GM21423 (cell line): ENCODE measurements at regions not wholly inside any gene's neighbourhood (a gene's known extent, or its start where the extent isn't known, plus 50 kb on each side); places are given as distances from the start of the nearest gene placed in this dataset.

ENCODE experiments used
- ATAC-seq: cut with Tn5 transposase; IDR thresholded peaks from one replicate; pipeline ENCODE4 v1.9.1; 2021; ENCODE audit warnings: mild to moderate bottlenecking, moderate library complexity; ENCODE audit not compliant: unreplicated experiment

DNA sequence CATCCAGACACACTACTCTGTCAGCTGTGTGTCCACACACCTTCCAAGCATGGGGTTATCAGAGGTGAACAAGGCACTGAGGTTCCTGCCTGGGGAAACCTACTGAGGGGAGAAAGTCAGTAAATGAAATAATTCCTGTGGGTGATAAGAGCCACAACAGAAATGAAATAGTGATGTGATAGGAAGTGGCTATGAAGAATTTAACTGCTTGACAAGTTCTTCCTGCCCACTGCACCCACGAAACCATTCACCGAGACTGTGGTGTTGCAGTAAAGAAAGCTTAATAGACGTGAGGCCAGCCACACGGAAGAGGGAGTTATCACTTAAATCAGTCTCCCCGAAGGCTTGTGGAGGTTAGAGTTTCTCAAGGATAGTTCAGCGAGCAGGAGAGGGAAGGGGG lies 353.1 kb downstream of the UQCRFS1 start:
- no peak for ATAC-seq

DNA sequence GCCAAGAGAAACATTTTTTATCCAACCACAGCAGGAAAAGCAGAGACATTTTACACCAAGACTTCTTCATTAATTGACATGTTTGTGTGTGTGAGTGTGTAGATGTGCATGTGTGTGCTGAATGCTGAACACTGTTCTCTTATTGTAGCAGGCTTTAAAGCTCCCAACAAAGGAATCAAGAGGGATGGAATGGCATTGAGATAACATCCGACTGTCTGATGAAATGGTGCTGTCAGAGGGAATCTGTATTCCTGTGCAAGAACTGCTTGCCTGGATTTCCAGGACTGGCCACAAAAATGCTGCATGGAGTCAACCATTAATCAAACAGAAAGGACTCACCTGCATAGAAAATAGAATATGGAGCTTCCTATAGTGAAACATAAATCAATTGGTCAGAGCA lies 354.0 kb downstream of the UQCRFS1 start:
- no peak for ATAC-seq

DNA sequence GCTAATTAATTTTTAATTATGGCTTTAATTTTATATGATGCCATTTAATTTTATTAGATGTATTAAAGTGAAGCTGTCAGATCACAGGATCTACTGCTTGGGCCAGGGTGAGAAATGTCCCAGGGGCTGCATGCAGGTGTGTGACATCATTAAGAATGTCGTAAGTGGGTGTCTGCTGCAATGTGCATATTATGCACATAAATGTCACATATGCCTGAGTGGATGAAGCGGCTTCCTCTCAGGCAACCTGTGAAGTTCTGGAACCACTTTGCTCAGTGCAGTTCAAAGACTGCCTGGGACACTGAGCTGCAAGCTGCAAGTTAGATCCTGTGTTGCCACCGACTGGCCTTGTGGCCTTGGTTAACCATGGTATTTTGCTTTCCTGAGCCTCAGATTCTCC lies 355.0 kb downstream of the UQCRFS1 start:
- no peak for ATAC-seq

- ATAC-seq: no peak
Measured at GRCh38 chr19:28855216-28855615, 357.7 kb downstream of the UQCRFS1 start.

GRCh38 chr19:28847468-28847867 lies 365.5 kb downstream of the UQCRFS1 start:
- ATAC-seq: no peak

GRCh38 chr19:28846094-28846812 lies 366.7 kb downstream of the UQCRFS1 start:
- no peak for ATAC-seq

DNA sequence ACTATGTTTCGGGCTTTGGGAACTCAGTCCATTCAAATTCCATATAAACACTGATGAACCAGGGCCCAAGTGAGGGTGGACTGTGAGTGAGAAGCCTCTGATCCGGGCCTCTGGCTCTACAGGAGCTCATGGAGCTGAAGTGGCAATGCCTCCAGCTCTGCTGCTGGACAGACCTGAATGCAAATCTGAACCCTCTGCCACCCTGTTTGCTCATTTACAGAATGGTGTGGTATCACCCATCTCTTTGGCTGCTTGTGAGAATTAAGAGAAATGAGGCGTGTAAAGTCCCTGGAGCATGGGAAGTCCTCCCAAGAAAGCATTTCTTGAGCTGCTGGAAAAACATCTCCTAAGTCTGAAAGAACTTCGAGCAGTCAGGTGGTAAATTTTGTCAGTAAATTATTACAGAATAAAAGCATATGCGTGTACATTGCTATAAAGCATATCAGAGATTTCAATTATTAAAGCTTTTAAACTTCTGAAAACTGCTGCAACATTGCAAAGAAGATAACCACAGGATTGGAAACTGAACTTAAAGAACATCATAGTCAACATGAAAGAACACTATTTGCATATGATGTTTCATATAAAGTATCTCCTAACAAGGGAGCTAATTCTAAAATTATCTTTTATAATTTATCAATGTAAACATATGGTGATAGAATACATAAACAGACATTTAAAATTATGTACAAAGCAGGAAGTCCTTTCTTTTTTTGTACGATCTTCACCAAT lies 369.0 kb downstream of the UQCRFS1 start:
- ATAC-seq: no peak

DNA sequence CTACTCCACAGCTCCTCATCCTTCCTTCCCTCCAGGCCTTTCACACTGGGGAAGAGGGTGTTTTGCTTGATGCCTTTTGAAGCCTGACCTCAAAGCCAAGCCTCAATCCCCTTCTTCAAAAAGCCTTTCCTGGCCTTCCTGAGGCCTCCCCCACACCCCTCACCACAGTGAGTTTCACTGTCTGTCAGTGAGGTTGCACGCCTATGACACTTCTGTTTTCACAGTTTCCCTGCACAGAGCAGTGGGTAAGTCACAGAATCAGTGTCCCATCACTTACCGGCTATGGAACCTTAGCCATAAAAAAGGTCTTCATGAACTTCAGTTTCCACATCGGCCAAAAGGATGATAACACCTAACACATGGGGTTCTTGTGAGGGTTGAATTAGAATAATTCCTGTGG lies 371.4 kb downstream of the UQCRFS1 start:
- no peak for ATAC-seq

DNA sequence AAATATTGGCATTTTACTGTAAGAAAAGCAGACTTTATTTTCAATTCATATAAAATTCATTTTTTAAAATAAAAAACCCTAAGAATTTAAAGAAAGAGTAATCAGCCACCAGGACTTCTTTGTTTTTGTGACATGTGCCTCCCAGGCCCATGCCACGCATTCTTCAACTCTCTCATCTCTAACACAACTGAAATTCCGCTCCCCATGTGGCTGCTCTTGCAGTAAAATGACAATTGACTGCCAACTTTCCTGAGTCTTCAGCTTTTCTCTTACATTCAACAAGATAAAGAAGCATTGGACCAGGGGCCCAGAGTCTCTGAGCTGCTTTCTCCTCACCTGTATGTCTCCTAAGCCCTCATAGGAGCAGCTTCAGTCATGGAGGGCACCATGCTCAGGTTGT lies 372.1 kb downstream of the UQCRFS1 start:
- ATAC-seq: no peak

DNA sequence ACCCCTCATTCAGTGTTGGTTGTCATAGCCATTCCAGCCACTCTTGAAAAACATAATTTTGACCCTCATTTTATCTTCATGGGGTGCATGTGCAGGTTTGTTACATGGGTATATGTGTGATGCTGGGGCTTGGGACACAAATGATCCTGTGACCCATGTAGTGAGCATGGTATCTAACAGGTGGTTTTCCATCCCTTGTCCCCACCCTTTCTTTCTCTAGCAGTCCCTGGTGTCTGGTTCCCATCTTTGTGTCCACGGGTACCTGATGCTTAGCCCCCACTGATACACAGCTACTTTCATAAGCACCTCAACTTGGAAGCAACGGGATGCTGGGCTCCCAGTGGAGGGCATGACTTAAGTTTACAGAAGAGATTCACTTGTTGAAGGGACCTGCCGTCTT lies 373.5 kb downstream of the UQCRFS1 start:
- ATAC-seq: no peak

- ATAC-seq: no peak
Measured at GRCh38 chr19:28838909-28839308, 374.0 kb downstream of the UQCRFS1 start.

DNA sequence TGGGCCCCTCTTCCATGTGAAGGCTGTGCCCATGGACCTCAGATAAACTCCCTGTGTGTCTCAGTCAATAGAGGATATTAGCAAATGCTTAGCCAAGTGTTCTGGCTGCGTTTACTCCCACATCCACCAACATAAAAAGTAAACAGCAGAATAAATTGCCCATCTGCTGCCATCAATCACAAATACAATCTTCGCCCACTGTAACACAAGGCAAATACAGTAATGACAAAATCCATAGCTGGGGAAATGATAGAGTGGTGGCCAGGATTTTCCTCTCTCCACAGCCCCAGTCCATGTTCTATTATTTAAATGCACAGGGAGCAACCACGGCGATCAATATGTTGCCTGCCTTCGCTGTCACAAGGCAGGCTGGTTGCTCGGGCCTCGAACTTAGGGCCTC lies 376.5 kb downstream of the UQCRFS1 start:
- ATAC-seq: no peak

GRCh38 chr19:28834996-28835395 lies 378.0 kb downstream of the UQCRFS1 start:
- ATAC-seq: no peak

DNA sequence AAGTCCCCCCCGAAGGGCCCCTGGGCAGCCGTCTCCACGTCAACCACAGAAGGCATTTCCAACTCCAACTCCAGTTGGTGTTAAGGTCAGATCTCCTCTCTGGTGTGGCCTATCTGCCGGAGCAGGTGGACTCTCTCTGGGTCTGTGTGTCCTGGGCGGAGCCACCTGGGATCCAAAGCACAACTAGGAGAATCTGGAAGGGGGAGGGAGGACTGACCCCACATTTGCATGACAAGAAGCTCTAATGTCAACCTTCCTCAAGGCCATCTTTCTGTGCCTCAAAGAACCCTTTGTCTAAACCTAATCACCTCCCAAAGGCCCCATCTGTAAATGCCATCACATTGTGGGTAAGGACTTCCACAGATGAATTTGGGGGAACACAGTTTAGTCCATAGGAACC lies 381.5 kb downstream of the UQCRFS1 start:
- no peak for ATAC-seq

DNA sequence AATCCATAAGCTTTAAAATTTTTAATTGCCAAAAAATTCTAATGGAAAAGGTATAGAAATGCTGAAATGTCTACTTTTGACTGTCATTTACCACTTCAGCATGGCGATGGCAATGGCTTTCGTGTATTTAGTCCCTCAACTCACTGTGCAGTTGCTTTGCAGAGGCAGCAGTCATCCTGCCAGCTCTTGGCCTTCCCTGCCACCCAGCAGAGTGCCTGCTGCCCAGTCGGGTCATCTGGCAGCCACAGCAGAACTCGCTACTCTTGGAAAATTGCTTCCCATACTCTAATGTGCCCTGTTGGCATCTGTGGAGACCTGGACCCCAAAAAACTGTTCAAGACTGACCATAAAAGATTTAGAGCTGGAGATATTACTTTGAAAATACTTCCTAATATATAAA lies 383.2 kb downstream of the UQCRFS1 start:
- ATAC-seq: no peak

GRCh38 chr19:28829359-28829758 lies 383.6 kb downstream of the UQCRFS1 start:
- no peak for ATAC-seq

GRCh38 chr19:28828276-28828870 lies 384.6 kb downstream of the UQCRFS1 start:
- no peak for ATAC-seq

DNA sequence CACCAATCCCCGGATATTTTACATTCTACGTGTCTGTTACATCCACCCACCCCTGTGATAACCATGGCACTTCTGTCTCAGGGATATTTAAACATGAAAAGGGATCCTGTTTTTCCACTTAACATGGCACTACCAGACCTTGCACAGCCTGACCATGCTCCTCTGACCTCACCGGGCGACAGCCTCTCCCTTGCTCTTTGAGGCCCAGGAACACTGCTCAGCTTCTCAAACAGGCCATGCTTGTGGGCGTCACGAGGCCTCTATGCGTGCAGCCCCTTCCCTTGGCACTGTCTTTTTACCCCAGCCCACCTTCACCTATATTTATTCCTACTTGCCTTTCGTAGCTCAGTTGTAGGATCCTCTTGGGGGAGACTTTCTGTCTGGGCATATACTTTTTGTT lies 385.6 kb downstream of the UQCRFS1 start:
- ATAC-seq: no peak

DNA sequence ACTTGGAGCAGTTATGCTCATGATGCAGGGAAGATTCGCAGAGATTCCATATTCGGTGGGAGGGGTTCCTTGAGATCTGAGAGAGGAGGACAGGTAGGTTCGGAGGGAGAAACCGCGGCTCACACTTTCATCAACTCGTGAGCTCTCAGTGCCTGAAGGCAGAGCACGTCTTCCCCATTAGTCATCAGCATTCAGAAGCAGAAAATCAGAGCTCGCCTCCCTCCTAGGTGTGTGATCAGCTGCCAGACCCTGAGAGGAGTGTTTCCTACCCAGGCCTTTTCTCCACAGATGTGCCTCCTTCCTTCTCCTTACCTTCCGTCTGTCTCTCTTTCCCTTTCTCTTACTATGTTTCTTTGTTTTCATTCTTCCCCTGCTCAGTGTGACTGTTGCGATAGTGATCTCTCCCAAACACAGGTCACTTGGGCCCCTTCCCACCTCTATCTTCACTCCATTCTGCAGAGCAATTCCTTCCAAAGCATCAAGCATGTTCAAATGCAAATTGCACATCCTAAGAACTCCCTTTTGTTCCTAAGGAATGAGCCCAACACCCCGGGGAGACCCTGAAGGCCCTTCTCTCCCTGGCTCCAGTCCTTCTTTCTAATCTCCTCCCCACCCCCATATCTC lies 389.5 kb downstream of the UQCRFS1 start:
- ATAC-seq: no peak

DNA sequence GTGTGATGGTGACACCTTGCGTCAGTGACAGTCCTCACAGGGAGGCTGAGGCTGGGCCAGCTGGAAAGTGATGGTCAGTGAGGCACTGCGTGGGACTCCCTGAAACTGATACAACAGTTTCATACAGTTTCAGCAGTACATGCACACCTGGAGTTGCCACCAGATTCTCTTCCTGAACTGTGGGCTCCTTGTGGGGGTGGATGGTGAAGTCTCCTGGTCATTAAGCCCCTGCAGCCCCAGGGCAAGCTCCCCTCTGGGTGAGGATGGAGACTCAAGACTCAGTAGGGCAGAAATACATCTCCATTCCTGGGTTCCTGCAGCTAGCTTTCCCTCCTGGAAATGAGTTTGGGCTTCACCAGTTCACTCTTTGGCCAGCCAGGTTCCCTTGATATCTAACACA lies 392.7 kb downstream of the UQCRFS1 start:
- no peak for ATAC-seq

- no peak for ATAC-seq
Measured at GRCh38 chr19:28815257-28815656, 397.7 kb downstream of the UQCRFS1 start.

- no peak for ATAC-seq
Measured at GRCh38 chr19:28794301-28794700, 418.6 kb downstream of the UQCRFS1 start.
